Hepatocyte (in vitro differentiated cells): ENCODE measurements at regions not wholly inside any gene's neighbourhood (a gene's known extent, or its start where the extent isn't known, plus 50 kb on each side); places are given as distances from the start of the nearest gene placed in this dataset.
A peak's percentile ranks its signal among the peaks of the same experiment; 100 is the strongest.

Experiments used
- DNase-seq: peaks from one replicate; pipeline ENCODE4 v3.0.0-alpha.2; 2016; ENCODE audit warnings: low spot score
- H2AFZ ChIP-seq: fragments of 200-600 bp; sonication (generic); 2 replicates; pipeline ENCODE4 v1.6.0; 2016; ENCODE audit warnings: antibody characterized with exemption, mild to moderate bottlenecking
- H3K27ac ChIP-seq: fragments of 200-600 bp; sonication (generic); 2 replicates; pipeline ENCODE4 v1.5.1; 2016; ENCODE audit warnings: mild to moderate bottlenecking
- H3K27me3 ChIP-seq: fragments of 200-600 bp; sonication (generic); 2 replicates; pipeline ENCODE4 v1.6.1; 2016
- H3K36me3 ChIP-seq: fragments of 200-600 bp; sonication (generic); replicated peaks from 2 replicates; pipeline ENCODE4 v1.5.1; 2016; ENCODE audit warnings: low read depth; ENCODE audit not compliant: insufficient read depth
- H3K4me1 ChIP-seq: fragments of 200-600 bp; sonication (generic); 2 replicates; pipeline ENCODE4 v1.5.1; 2016; ENCODE audit warnings: mild to moderate bottlenecking, moderate library complexity; ENCODE audit not compliant: insufficient read depth
- H3K4me2 ChIP-seq: fragments of 200-600 bp; sonication (generic); 2 replicates; pipeline ENCODE4 v1.6.0; 2016
- H3K4me3 ChIP-seq: fragments of 200-600 bp; sonication (generic); 2 replicates; pipeline ENCODE4 v1.5.1; 2016; ENCODE audit warnings: mild to moderate bottlenecking
- H3K79me2 ChIP-seq: fragments of 200-600 bp; sonication (generic); 2 replicates; pipeline ENCODE4 v1.6.0; 2017; ENCODE audit warnings: mild to moderate bottlenecking
- H3K9me2 ChIP-seq: fragments of 200-600 bp; sonication (generic); replicated peaks from 2 replicates; pipeline ENCODE4 v1.6.0; 2017; ENCODE audit warnings: mild to moderate bottlenecking; ENCODE audit not compliant: insufficient read depth
- H3K9me3 ChIP-seq: fragments of 200-600 bp; sonication (generic); 2 replicates; pipeline ENCODE4 v1.5.1; 2016; ENCODE audit warnings: low read depth, mild to moderate bottlenecking
- H4K20me1 ChIP-seq: fragments of 200-600 bp; sonication (generic); 2 replicates; pipeline ENCODE4 v1.6.0; 2016; ENCODE audit warnings: mild to moderate bottlenecking; ENCODE audit not compliant: insufficient read depth, poor library complexity, severe bottlenecking
- EZH2 ChIP-seq: fragments of 200-600 bp; sonication (generic); IDR thresholded peaks from 2 replicates; pipeline ENCODE4 v1.6.1; 2016; ENCODE audit warnings: antibody characterized with exemption, mild to moderate bottlenecking, borderline replicate concordance
- EZH2phosphoT487 ChIP-seq: fragments of 200-600 bp; sonication (generic); IDR thresholded peaks from one replicate; pipeline ENCODE4 v1.6.1; 2018; ENCODE audit warnings: antibody characterized with exemption, mild to moderate bottlenecking, low read depth, moderate library complexity; ENCODE audit not compliant: unreplicated experiment, severe bottlenecking
- WGBS: methylation state at CpG from one replicate; pipeline ENCODE4 v1.1.6; 2016; ENCODE audit warnings: low lambda C conversion rate; ENCODE audit errors: missing lambda C conversion rate; 5-methylcytosine and 5-hydroxymethylcytosine counted together
- TF ChIP-seq, protein P1 (sequence below): fragments of 200-600 bp; sonication (generic); IDR thresholded peaks from 2 replicates; pipeline ENCODE4 v1.5.1; 2016; ENCODE audit warnings: antibody characterized with exemption, mild to moderate bottlenecking; ENCODE audit not compliant: poor library complexity

- Histone ChIP-seq H3K4me2 (no peak overlapping the region), H4K20me1 (no peaks in the 10 kb centered on the region), H3K36me3 (no peaks in the 10 kb centered on the region), H3K9me3 (no peaks in the 10 kb centered on the region), H3K9me2 (no peaks in the 10 kb centered on the region), H3K4me1 (peaks cover 14% of the 10 kb centered on the region), H2AFZ (no peak overlapping the region), H3K27ac (no peak overlapping the region), H3K79me2 (no peaks in the 10 kb centered on the region), H3K27me3 (no peaks in the 10 kb centered on the region), H3K4me3 (no peak overlapping the region)
- DNase-seq: peak; percentile 13
- TF ChIP-seq, protein P1, sequence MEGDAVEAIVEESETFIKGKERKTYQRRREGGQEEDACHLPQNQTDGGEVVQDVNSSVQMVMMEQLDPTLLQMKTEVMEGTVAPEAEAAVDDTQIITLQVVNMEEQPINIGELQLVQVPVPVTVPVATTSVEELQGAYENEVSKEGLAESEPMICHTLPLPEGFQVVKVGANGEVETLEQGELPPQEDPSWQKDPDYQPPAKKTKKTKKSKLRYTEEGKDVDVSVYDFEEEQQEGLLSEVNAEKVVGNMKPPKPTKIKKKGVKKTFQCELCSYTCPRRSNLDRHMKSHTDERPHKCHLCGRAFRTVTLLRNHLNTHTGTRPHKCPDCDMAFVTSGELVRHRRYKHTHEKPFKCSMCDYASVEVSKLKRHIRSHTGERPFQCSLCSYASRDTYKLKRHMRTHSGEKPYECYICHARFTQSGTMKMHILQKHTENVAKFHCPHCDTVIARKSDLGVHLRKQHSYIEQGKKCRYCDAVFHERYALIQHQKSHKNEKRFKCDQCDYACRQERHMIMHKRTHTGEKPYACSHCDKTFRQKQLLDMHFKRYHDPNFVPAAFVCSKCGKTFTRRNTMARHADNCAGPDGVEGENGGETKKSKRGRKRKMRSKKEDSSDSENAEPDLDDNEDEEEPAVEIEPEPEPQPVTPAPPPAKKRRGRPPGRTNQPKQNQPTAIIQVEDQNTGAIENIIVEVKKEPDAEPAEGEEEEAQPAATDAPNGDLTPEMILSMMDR: no peak
- TF ChIP-seq EZH2 (no peak), EZH2phosphoT487 (no peak)
- 35% methylated on average over 8 of the region's 8 CpGs for WGBS
Measured at GRCh38 chr10:123377883-123378282, 223.7 kb downstream of the BUB3 start.

GRCh38 chr10:123378302-123378701 is 224.1 kb downstream of the BUB3 start:
- H3K27ac ChIP-seq: no peak overlapping the region
- TF ChIP-seq EZH2phosphoT487 (no peak), EZH2 (no peak)
- TF ChIP-seq, protein P1: no peak
- H3K9me3 ChIP-seq: no peaks in the 10 kb centered on the region
- no peak overlapping the region for H3K4me3 ChIP-seq
- no peaks in the 10 kb centered on the region for H4K20me1 ChIP-seq
- no peak overlapping the region for H2AFZ ChIP-seq
- H3K27me3 ChIP-seq: no peaks in the 10 kb centered on the region
- peaks cover 14% of the 10 kb centered on the region for H3K4me1 ChIP-seq
- H3K79me2 ChIP-seq: no peaks in the 10 kb centered on the region
- H3K36me3 ChIP-seq: no peaks in the 10 kb centered on the region
- H3K9me2 ChIP-seq: no peaks in the 10 kb centered on the region
- DNase-seq: no peak
- no peak overlapping the region for H3K4me2 ChIP-seq
- WGBS: 86% methylated on average over 2 of the region's 2 CpGs

DNA sequence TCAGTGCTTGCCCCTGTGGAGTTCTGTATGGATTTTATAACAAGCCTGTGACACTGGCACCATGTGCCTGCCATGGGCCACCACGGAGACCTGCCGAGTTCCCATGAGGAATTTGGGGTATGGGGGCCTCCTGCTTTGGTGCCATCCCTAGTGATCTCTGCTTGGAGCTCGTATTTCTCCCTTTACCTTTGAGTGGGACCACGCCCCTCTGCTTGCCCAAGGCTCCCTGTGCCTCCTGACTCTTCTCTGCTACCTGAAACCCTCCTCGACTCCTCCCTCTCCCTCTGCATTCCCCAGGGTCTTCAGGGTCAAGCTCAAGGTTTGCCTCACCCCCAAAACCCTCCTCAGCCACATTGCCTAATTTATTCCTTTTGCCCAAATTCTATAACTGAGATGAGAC is 225.0 kb downstream of the BUB3 start:
- no peak for DNase-seq
- Histone ChIP-seq H3K9me3 (no peaks in the 10 kb centered on the region), H4K20me1 (no peaks in the 10 kb centered on the region), H3K27ac (no peak overlapping the region), H3K27me3 (no peaks in the 10 kb centered on the region), H3K36me3 (no peaks in the 10 kb centered on the region), H3K4me2 (no peak overlapping the region), H3K4me1 (peaks cover 14% of the 10 kb centered on the region), H3K4me3 (no peak overlapping the region), H3K9me2 (no peaks in the 10 kb centered on the region), H3K79me2 (no peaks in the 10 kb centered on the region), H2AFZ (no peak overlapping the region)
- whole genome bisulfite sequencing: 79% methylated on average over 5 of the region's 5 CpGs
- TF ChIP-seq EZH2: no peak
- TF ChIP-seq EZH2phosphoT487: no peak
- TF ChIP-seq, protein P1: no peak

DNA sequence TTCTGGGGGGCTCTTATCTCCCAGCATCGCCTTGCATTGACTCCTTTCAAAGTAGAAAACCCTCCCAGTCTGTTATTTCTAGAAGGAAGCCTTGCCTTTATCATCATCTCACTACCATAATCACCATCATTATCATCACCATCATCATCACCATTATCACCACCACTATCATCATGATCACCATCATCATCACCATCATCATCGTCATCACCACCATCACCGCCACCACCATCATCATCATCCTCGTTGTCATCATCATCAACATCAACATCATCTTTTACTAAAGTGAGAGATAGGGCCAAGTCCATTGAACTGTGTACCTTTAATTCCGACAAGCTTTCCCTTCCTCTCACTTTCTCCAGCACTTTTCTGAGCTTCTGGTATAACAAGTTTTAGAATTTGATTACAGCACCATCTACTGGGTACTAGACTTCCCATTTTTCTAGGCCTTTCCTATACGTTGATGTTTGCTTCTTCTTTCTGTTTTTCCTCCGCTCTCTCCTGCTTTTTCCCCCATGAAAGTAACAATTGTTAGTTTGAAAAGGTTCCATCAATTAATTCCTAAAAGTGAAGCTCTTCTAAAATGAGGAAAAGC is 226.4 kb downstream of the BUB3 start:
- H3K9me3 ChIP-seq: no peaks in the 10 kb centered on the region
- H3K79me2 ChIP-seq: no peaks in the 10 kb centered on the region
- DNase-seq: peak; percentile 24
- no peaks in the 10 kb centered on the region for H3K9me2 ChIP-seq
- TF ChIP-seq EZH2phosphoT487 (no peak), EZH2 (no peak)
- TF ChIP-seq, protein P1: peak; percentile 58
- no peaks in the 10 kb centered on the region for H4K20me1 ChIP-seq
- H3K4me2 ChIP-seq: no peak overlapping the region
- no peak overlapping the region for H2AFZ ChIP-seq
- no peaks in the 10 kb centered on the region for H3K36me3 ChIP-seq
- H3K4me1 ChIP-seq: peaks cover 14% of the 10 kb centered on the region
- WGBS: 77% methylated on average over 7 of the region's 7 CpGs
- H3K27ac ChIP-seq: no peak overlapping the region
- H3K27me3 ChIP-seq: no peaks in the 10 kb centered on the region
- H3K4me3 ChIP-seq: no peak overlapping the region
